ENCODE measurements at regions not wholly inside any gene's neighbourhood (a gene's known extent, or its start where the extent isn't known, plus 50 kb on each side); places are given as distances from the start of the nearest gene placed in this dataset.

- TF ChIP-seq CTCF (IDR thresholded peaks at IDR 0.05) = no peak
- no peak for TF ChIP-seq POLR2A (IDR thresholded peaks at IDR 0.05)
These were observed 130.9 kb upstream of the CDK6 start for GRCh38 chr7:92967238-92967637.

Measured in stomach (tissue), 4 donors.